B cell (primary cell): ENCODE measurements at regions not wholly inside any gene's neighbourhood (a gene's known extent, or its start where the extent isn't known, plus 50 kb on each side); places are given as distances from the start of the nearest gene placed in this dataset.

Experiments
- ATAC-seq: fragments of 200-7000 bp; cut with Tn5 transposase; one replicate; pipeline ENCODE4 v1.10.0; 2021; ENCODE audit warnings: low read depth, mild to moderate bottlenecking, moderate number of reproducible peaks, moderate library complexity
- CTCF ChIA-PET: fragments of 350-600 bp; sonication (Branson Sonifier 250); formaldehyde crosslinking; loops from one replicate; lab custom pipeline; 2021; ENCODE audit warnings: antibody characterized with exemption, inconsistent platforms; lab: Charles Lee
- POLR2A ChIA-PET: fragments of 350-600 bp; sonication (Branson Sonifier 250); formaldehyde crosslinking; loops from one replicate; lab custom pipeline; 2021; ENCODE audit warnings: antibody characterized with exemption; lab: Charles Lee
- DNase-seq: peaks from one replicate; pipeline ENCODE4 v3.0.0; 2013
- H2AFZ ChIP-seq: 2 replicates; pipeline ENCODE4 v1.6.1; 2012; ENCODE audit warnings: mild to moderate bottlenecking, low read depth, low read length; ENCODE audit not compliant: insufficient read depth, poor library complexity, severe bottlenecking
- H3K27ac ChIP-seq, 2 donors: 1 replicate in 1 of 2; 2 replicates in 1 of 2; pipeline ENCODE4 v1.5.1; 2012 to 2013; ENCODE audit warnings: low read length in 2 of 2, mild to moderate bottlenecking in 2 of 2, moderate library complexity in 1 of 2
- H3K27me3 ChIP-seq, 4 experiments: fragments of 200-600 bp in 1 of 4; sonication (generic) in 1 of 4; replicated peaks in 1 of 4; 1 replicate in 2 of 4; 2 replicates in 2 of 4; pipeline versions ENCODE4 v1.6.1 to v1.7.0; 2013 to 2016; ENCODE audit warnings: low read length in 3 of 4, mild to moderate bottlenecking in 2 of 4, mixed read lengths in 1 of 4, moderate library complexity in 1 of 4; ENCODE audit not compliant: insufficient read depth in 4 of 4, control insufficient read depth in 3 of 4; ENCODE audit errors: control extremely low read depth in 1 of 4
- H3K36me3 ChIP-seq, 2 experiments: replicated peaks in 1 of 2; 1 replicate in 1 of 2; 2 replicates in 1 of 2; pipeline versions ENCODE4 v1.6.1 to v1.7.1; 2013; ENCODE audit warnings: low read length in 1 of 2; ENCODE audit not compliant: insufficient read depth in 2 of 2, control insufficient read depth in 1 of 2; ENCODE audit errors: control extremely low read depth in 1 of 2, extremely low read depth in 1 of 2
- H3K4me1 ChIP-seq, 2 donors: fragments of 200-600 bp in 1 of 2; sonication (generic) in 1 of 2; 1 replicate in 1 of 2; 2 replicates in 1 of 2; pipeline versions ENCODE4 v1.5.1 to v1.6.1; 2013 to 2017; ENCODE audit warnings: low read length in 2 of 2; ENCODE audit not compliant: control insufficient read depth in 2 of 2, insufficient read depth in 2 of 2
- H3K4me2 ChIP-seq: replicated peaks from 2 replicates; pipeline ENCODE3; 2012; ENCODE audit warnings: mild to moderate bottlenecking, low read depth, low read length; ENCODE audit not compliant: poor library complexity, severe bottlenecking
- H3K4me3 ChIP-seq, 5 experiments: fragments of 200-600 bp in 1 of 5; sonication (generic) in 1 of 5; 1 replicate in 3 of 5; 2 replicates in 2 of 5; pipeline versions ENCODE4 v1.5.1 to v1.7.0; 2011 to 2016; ENCODE audit warnings: low read length in 4 of 5, mild to moderate bottlenecking in 4 of 5, low read depth in 2 of 5, control low read depth in 1 of 5, moderate library complexity in 1 of 5; ENCODE audit not compliant: insufficient read depth in 1 of 5; ENCODE audit errors: control extremely low read depth in 1 of 5, extremely low read depth in 1 of 5
- H3K79me2 ChIP-seq: fragments of 200-600 bp; sonication (generic); one replicate; pipeline ENCODE4 v1.6.0; 2016; ENCODE audit warnings: low read length; ENCODE audit not compliant: control insufficient read depth, insufficient read depth
- H3K9ac ChIP-seq: fragments of 200-600 bp; sonication (generic); 2 replicates; pipeline ENCODE4 v1.6.1; 2017; ENCODE audit warnings: mild to moderate bottlenecking, low read length, moderate library complexity
- H3K9me3 ChIP-seq, 3 donors: one replicate each; pipeline versions ENCODE4 v1.6.1 to v1.7.1; 2013; ENCODE audit warnings: low read length in 2 of 3; ENCODE audit not compliant: control insufficient read depth in 2 of 3, insufficient read depth in 1 of 3; ENCODE audit errors: control extremely low read depth in 1 of 3
- H4K20me1 ChIP-seq: 2 replicates; pipeline ENCODE4 v1.6.0; 2012; ENCODE audit warnings: mild to moderate bottlenecking, low read length; ENCODE audit not compliant: insufficient read depth, control insufficient read depth, poor library complexity, severe bottlenecking
- H3K27ac Mint-ChIP-seq: one replicate; pipeline ENCODE4 v1.8.0; 2021; ENCODE audit warnings: mixed read lengths
- H3K27me3 Mint-ChIP-seq: one replicate; pipeline ENCODE4 v1.8.0; 2021; ENCODE audit warnings: mixed read lengths
- H3K4me1 Mint-ChIP-seq: one replicate; pipeline ENCODE4 v1.8.0; 2021; ENCODE audit warnings: mixed read lengths
- H3K4me3 Mint-ChIP-seq: one replicate; pipeline ENCODE4 v1.8.0; 2021; ENCODE audit warnings: mixed read lengths
- H3K9me3 Mint-ChIP-seq: one replicate; pipeline ENCODE4 v1.8.0; 2022; ENCODE audit warnings: mixed read lengths; ENCODE audit not compliant: insufficient read depth
- CTCF ChIP-seq: fragments of 200-600 bp; IDR thresholded peaks from one replicate; pipeline ENCODE4 v1.8.0; 2022; ENCODE audit warnings: antibody characterized with exemption, mild to moderate bottlenecking
- EZH2 ChIP-seq: IDR thresholded peaks from 2 replicates; pipeline ENCODE4 v1.6.1; 2012; ENCODE audit warnings: borderline replicate concordance, low read depth, mild to moderate bottlenecking, moderate library complexity, low read length; ENCODE audit not compliant: insufficient read depth, poor library complexity, severe bottlenecking
- WGBS: methylation state at CpG from one replicate; pipeline ENCODE4 v1.1.5; 2013; ENCODE audit warnings: missing lambda C conversion rate; ENCODE audit not compliant: insufficient coverage; 5-methylcytosine and 5-hydroxymethylcytosine counted together
- intact Hi-C: fragments of 100-400 bp; cut with micrococcal nuclease; formaldehyde crosslinking; loops from one replicate; pipeline ENCODE4 v1.10.0; 2022

GRCh38 chr16:51762081-51762996, 611.3 kb upstream of the SALL1 start:
- Histone ChIP-seq H3K79me2 (no peaks in the 10 kb centered on the region), H3K27me3 (no peaks in the 10 kb centered on the region), H3K4me3 (no peak overlapping the region), H3K4me1 (no peaks in the 10 kb centered on the region), H3K4me2 (no peak overlapping the region), H2AFZ (no peak overlapping the region), H4K20me1 (no peaks in the 10 kb centered on the region), H3K9ac (no peak overlapping the region), H3K27ac (no peak overlapping the region), H3K9me3 (no peaks in the 10 kb centered on the region), H3K36me3 (no peaks in the 10 kb centered on the region)
- TF ChIP-seq CTCF (peak; percentile 51), EZH2 (no peak)
- Mint-ChIP-seq H3K4me3 (no peak overlapping the region), H3K27me3 (peaks cover 24% of the 10 kb centered on the region), H3K9me3 (no peaks in the 10 kb centered on the region), H3K4me1 (no peaks in the 10 kb centered on the region), H3K27ac (no peak overlapping the region)
- intact Hi-C loops, result no loop called here
- ChIA-PET POLR2A (no interaction called here), CTCF (no interaction called here)
- 18% methylated on average over 18 of the region's 30 CpGs for whole genome bisulfite sequencing
- no peak for ATAC-seq
- DNase-seq, result peak; percentile 15

- DNase-seq, result no peak
- ATAC-seq, result no peak
- no peaks in the 10 kb centered on the region for H3K9me3 ChIP-seq
- H3K79me2 ChIP-seq, result no peaks in the 10 kb centered on the region
- WGBS, result 83% methylated on average over 7 of the region's 9 CpGs
- peaks cover 24% of the 10 kb centered on the region for H3K27me3 Mint-ChIP-seq
- no peak overlapping the region for H3K4me3 ChIP-seq
- no peak overlapping the region for H3K4me3 Mint-ChIP-seq
- no peaks in the 10 kb centered on the region for H4K20me1 ChIP-seq
- H3K9me3 Mint-ChIP-seq, result no peaks in the 10 kb centered on the region
- POLR2A ChIA-PET, result no interaction called here
- no peaks in the 10 kb centered on the region for H3K27me3 ChIP-seq
- H2AFZ ChIP-seq, result no peak overlapping the region
- CTCF ChIA-PET, result no interaction called here
- TF ChIP-seq EZH2 (no peak), CTCF (no peak)
- no peaks in the 10 kb centered on the region for H3K36me3 ChIP-seq
- intact Hi-C loops, result no loop called here
- H3K4me1 Mint-ChIP-seq, result no peaks in the 10 kb centered on the region
- H3K27ac Mint-ChIP-seq, result no peak overlapping the region
- H3K4me1 ChIP-seq, result no peaks in the 10 kb centered on the region
- H3K9ac ChIP-seq, result no peak overlapping the region
- no peak overlapping the region for H3K27ac ChIP-seq
- no peak overlapping the region for H3K4me2 ChIP-seq
These were observed 609.9 kb upstream of the SALL1 start for GRCh38 chr16:51761001-51761400.
